ENCODE measurements at regions not wholly inside any gene's neighbourhood (a gene's known extent, or its start where the extent isn't known, plus 50 kb on each side); places are given as distances from the start of the nearest gene placed in this dataset.

DNA sequence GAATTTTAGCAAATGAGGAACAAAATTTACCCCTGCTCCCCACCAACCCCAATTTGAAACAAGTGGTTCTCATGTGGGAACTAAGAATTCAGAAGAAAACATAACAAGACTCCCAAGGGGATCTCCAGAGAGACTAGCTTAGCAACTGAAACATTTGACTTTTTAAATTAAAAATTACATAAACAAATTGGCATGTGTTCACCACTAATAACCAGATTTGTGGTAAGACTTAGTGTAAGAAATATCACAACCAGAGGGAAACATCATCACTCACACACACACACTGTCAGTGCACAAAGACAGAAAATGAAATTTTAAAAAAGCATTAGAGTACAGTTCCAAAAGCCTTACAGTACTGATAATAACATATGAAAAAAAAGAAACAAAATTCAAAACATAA lies 348.8 kb downstream of the CGGBP1 start:
- Histone ChIP-seq H3K23ac (ENCODE audit: insufficient read length, low read depth, low read length) (no peak overlapping the region), H3K27me3 (ENCODE audit: insufficient read depth, low read length) (no peaks in the 10 kb centered on the region), H2AK5ac (ENCODE audit: insufficient read length, low read length) (no peak overlapping the region), H4K20me1 (ENCODE audit: control insufficient read depth, insufficient read depth, insufficient read length) (no peaks in the 10 kb centered on the region), H2BK120ac (ENCODE audit: low read depth, low read length, poor library complexity, severe bottlenecking) (no peak overlapping the region), H2AFZ (ENCODE audit: low read length) (no peak overlapping the region), H2BK20ac (ENCODE audit: low read depth, low read length, poor library complexity, severe bottlenecking) (no peak overlapping the region), H3K23me2 (ENCODE audit: insufficient read length, low read depth, low read length, poor library complexity, severe bottlenecking) (no peaks in the 10 kb centered on the region), H3K79me1 (ENCODE audit: insufficient read depth, low read depth, low read length, poor library complexity, severe bottlenecking) (no peaks in the 10 kb centered on the region), H3K56ac (ENCODE audit: insufficient read length, low read depth, low read length) (no peak overlapping the region), H3K9me3 (ENCODE audit: control insufficient read depth, low read depth, low read length) (no peaks in the 10 kb centered on the region), H3K14ac (ENCODE audit: insufficient read depth, low read length) (no peak overlapping the region), H4K8ac (replicated peaks; ENCODE audit: insufficient read length, low read depth, low read length) (no peak overlapping the region), H2BK15ac (ENCODE audit: low read depth, low read length) (no peak overlapping the region), H4K5ac (ENCODE audit: insufficient read length, low read depth, low read length) (no peak overlapping the region), H4K91ac (ENCODE audit: insufficient read length, low read depth, low read length) (no peak overlapping the region), H3K79me2 (ENCODE audit: insufficient read depth, low read length) (no peaks in the 10 kb centered on the region), H3K4ac (ENCODE audit: low read depth, low read length) (no peak overlapping the region), H3K18ac (ENCODE audit: insufficient read length, low read depth, low read length) (no peak overlapping the region), H3T11ph (ENCODE audit: low read length) (no peak overlapping the region), H2BK5ac (ENCODE audit: insufficient read length, low read length) (no peak overlapping the region), H2BK12ac (ENCODE audit: insufficient read length, low read depth, low read length) (no peak overlapping the region), H3K27ac (ENCODE audit: insufficient read length, low read depth, low read length) (no peak overlapping the region), H3K9ac (ENCODE audit: extremely low read depth, insufficient read length, low read length) (no peak overlapping the region), H3K4me1 (ENCODE audit: insufficient read depth, low read length) (no peaks in the 10 kb centered on the region), H3K4me2 (ENCODE audit: insufficient read depth, insufficient read length, low read length) (no peak overlapping the region)
- no peak for DNase-seq
- H3K4me3 Mint-ChIP-seq: no peak overlapping the region
- H3K9me3 Mint-ChIP-seq: peaks cover 18 to 25% of the 10 kb centered on the region in 2 experiments
- H3K4me1 Mint-ChIP-seq: no peaks in the 10 kb centered on the region
- no peak overlapping the region for H3K27ac Mint-ChIP-seq
- TF ChIP-seq, protein P1, sequence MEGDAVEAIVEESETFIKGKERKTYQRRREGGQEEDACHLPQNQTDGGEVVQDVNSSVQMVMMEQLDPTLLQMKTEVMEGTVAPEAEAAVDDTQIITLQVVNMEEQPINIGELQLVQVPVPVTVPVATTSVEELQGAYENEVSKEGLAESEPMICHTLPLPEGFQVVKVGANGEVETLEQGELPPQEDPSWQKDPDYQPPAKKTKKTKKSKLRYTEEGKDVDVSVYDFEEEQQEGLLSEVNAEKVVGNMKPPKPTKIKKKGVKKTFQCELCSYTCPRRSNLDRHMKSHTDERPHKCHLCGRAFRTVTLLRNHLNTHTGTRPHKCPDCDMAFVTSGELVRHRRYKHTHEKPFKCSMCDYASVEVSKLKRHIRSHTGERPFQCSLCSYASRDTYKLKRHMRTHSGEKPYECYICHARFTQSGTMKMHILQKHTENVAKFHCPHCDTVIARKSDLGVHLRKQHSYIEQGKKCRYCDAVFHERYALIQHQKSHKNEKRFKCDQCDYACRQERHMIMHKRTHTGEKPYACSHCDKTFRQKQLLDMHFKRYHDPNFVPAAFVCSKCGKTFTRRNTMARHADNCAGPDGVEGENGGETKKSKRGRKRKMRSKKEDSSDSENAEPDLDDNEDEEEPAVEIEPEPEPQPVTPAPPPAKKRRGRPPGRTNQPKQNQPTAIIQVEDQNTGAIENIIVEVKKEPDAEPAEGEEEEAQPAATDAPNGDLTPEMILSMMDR (conservative IDR thresholded peaks at IDR 0.05): no peak
- peaks cover 4 to 15% (median 12%) of the 10 kb centered on the region in 3 experiments for H3K36me3 Mint-ChIP-seq (ENCODE audit: insufficient read depth in 1 of 3, low read depth in 3 of 3)
- peaks cover 1% of the 10 kb centered on the region; the same call in 1 of the 2 replicates for H3K27me3 Mint-ChIP-seq (ENCODE audit: low read depth)

All from H9 (cell line).